Small intestine (tissue), 7 donors: ENCODE measurements at regions not wholly inside any gene's neighbourhood (a gene's known extent, or its start where the extent isn't known, plus 50 kb on each side); places are given as distances from the start of the nearest gene placed in this dataset.

ENCODE experiments used
- DNase-seq, 2 donors: peaks; one replicate each; pipeline versions ENCODE4 v3.0.0 to v3.0.0-alpha.2; 2013
- FAIRE-seq: peaks from 2 replicates; lab custom pipeline; 2012; peaks lifted over from hg19 to GRCh38; lab: Jason Lieb, UNC
- H3K27ac ChIP-seq, 3 donors: one replicate each; pipeline ENCODE4 v1.5.1; 2013; ENCODE audit warnings: low read length in 2 of 3, mild to moderate bottlenecking in 2 of 3, control low read depth in 1 of 3, inconsistent platforms in 1 of 3, low read depth in 1 of 3, moderate library complexity in 1 of 3
- H3K27me3 ChIP-seq, 3 donors: one replicate each; pipeline ENCODE4 v1.6.1; 2013; ENCODE audit warnings: low read length in 3 of 3, inconsistent platforms in 1 of 3; ENCODE audit not compliant: control insufficient read depth in 3 of 3, insufficient read depth in 3 of 3
- H3K36me3 ChIP-seq, 3 donors: one replicate each; pipeline ENCODE4 v1.6.1; 2013; ENCODE audit warnings: low read length in 3 of 3, inconsistent platforms in 1 of 3, low read depth in 1 of 3, mild to moderate bottlenecking in 1 of 3, moderate library complexity in 1 of 3; ENCODE audit not compliant: control insufficient read depth in 3 of 3, insufficient read depth in 2 of 3
- H3K4me1 ChIP-seq, 3 donors: one replicate each; pipeline ENCODE4 v1.6.1; 2013; ENCODE audit warnings: low read length in 2 of 3, inconsistent platforms in 1 of 3, low read depth in 1 of 3, mild to moderate bottlenecking in 1 of 3, moderate library complexity in 1 of 3; ENCODE audit not compliant: control insufficient read depth in 3 of 3, insufficient read depth in 2 of 3
- H3K4me3 ChIP-seq, 3 donors: one replicate each; pipeline ENCODE4 v1.5.1; 2013; ENCODE audit warnings: low read length in 3 of 3, control low read depth in 1 of 3, inconsistent platforms in 1 of 3, low read depth in 1 of 3, mild to moderate bottlenecking in 1 of 3, moderate library complexity in 1 of 3
- H3K9me3 ChIP-seq, 2 donors: one replicate each; pipeline ENCODE4 v1.6.1; 2013; ENCODE audit warnings: low read depth in 1 of 2, low read length in 1 of 2; ENCODE audit not compliant: control insufficient read depth in 2 of 2, insufficient read depth in 1 of 2
- WGBS, 3 donors: extraction: QIAGEN DNeasy Blood & Tissue Kit; methylation state at CpG; one replicate each; pipeline ENCODE4 v1.1.7; 2013; 5-methylcytosine and 5-hydroxymethylcytosine counted together
- donor health status: healthy with polysubstance abuse.
- donor health status: control.
- donor health status: control.
- donor health status: Bipolar disorder and iron deficiency.
- donor health status: healthy.

DNA sequence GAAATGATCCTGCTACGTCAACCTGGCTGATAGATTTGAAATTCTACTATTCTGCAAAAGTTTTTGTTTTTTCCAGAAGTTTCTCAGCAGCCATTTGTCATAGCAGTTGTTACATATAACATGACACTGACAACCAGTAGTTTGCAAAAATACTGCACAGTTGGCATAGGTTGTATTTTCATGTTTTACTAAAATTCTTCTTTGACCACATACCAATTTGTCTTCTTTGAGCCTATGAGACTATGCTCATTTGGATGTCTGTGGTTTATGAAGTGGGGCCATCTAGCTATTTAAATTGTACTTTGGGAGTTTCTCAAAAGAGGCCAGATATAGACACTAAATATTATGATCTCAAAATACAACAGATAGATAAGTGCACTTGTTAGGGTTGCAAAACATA, 104.9 kb upstream of the PREP start:
- Histone ChIP-seq H3K27me3 (peaks cover 0 to 3% (median 0%) of the 10 kb centered on the region in 3 donors), H3K9me3 (no peaks in the 10 kb centered on the region), H3K4me1 (peaks cover 0 to 4% (median 0%) of the 10 kb centered on the region in 3 donors), H3K4me3 (no peak overlapping the region), H3K36me3 (no peaks in the 10 kb centered on the region), H3K27ac (no peak overlapping the region)
- no peak for FAIRE-seq
- no peak for DNase-seq
- 93 to 95% (median 93%) methylated on average over 1 of the region's 1 CpG for WGBS, 3 donors

DNA sequence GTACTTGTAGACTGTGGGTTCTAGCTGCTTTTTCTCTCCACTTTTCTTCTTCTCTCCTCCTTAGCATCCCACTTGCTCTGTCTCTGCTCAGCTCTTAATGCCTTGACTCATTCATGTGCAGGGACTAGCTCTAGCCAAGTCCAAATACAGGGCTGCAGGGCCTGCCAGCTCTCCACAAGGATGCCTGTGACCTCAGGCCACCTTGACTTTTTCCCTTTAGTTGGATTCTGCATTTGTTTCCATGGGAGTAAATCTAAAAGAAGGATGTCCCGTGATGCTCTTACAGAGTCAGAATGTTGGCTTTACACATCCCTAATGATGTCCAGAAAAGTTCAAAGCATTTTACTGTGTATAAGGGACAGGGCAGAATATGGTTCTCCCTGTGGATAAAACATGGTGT, 101.8 kb upstream of the PREP start:
- WGBS, 3 donors, result 72 to 100% (median 88%) methylated on average over 1 of the region's 1 CpG
- FAIRE-seq, result no peak
- Histone ChIP-seq H3K27ac (no peak overlapping the region), H3K27me3 (peaks cover 0 to 3% (median 0%) of the 10 kb centered on the region in 3 donors), H3K4me3 (no peak overlapping the region), H3K9me3 (no peaks in the 10 kb centered on the region), H3K36me3 (no peaks in the 10 kb centered on the region), H3K4me1 (no peaks in the 10 kb centered on the region)
- DNase-seq, result no peak

DNA sequence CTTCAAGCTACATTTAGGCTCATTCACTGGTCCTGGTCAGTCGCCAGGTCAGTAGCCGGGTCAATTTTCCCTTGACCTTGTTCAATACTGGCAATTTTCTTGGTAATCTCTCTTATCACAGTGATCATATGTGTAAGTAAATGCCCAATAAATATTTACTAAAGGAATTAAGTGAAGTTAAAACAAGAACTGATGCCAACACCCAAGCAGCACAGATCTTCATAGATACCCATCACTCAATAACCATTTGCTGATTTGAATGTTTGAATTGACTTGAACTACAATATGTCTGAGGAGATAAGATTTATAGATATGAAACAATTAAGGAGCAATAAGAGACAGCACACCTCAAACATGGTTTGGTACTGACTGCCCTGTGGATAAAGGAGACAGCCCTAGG, 100.8 kb upstream of the PREP start:
- FAIRE-seq (no peak), DNase-seq (no peak)
- 95 to 98% (median 96%) methylated on average over 2 of the region's 2 CpGs for WGBS, 3 donors
- no peak overlapping the region for H3K4me3 ChIP-seq
- no peaks in the 10 kb centered on the region for H3K36me3 ChIP-seq
- no peaks in the 10 kb centered on the region for H3K4me1 ChIP-seq
- H3K27me3 ChIP-seq, result peaks cover 0 to 3% (median 0%) of the 10 kb centered on the region in 3 donors
- no peak overlapping the region for H3K27ac ChIP-seq
- no peaks in the 10 kb centered on the region for H3K9me3 ChIP-seq

DNA sequence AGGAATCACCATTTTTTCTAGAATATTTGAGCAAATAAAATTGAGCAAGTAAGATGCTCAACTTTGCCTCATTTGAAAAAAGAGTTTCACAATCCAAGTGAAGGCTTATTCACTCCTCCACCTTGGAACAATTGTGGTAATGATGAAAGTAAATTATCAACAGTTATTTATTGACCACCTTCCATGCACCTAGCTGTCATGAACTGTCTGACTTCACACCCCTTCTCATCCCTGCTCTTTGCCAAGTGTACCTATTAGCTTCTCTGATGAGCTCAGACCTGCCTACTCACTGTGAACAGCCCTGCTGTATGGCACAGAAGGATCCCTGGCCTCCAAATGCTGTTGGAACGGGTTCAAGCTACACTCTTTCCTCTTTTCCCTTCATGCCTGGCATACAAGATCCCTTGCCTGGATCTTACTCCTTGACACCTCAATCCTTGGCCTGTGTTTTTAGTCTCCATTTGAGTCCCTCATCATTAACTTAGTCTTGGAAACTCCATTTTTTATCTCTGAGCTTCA, 99.0 kb upstream of the PREP start:
- no peaks in the 10 kb centered on the region for H3K9me3 ChIP-seq
- no peaks in the 10 kb centered on the region for H3K4me1 ChIP-seq

DNA sequence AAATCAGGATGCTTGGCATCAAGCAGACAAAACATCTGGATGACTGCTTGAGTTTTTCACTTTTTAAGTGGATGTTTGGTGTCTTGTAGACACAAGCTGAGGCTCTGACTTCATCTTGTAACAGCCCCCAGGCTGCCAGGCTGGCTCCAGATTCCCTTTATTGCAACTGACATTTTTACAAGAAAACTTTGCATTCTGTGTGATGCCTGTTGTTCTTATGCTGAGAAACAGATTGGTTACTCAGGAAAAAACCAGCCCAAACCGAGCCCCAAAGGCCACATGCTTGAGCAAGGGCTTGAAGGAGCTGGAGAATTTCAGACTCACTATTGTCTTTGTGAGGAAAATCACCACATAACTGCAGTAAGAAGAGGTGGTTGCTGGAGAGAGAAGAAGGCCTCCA, 98.4 kb upstream of the PREP start:
- 78 to 86% (median 84%) methylated on average over 1 of the region's 1 CpG for WGBS, 3 donors
- H3K27ac ChIP-seq, result no peak overlapping the region

More for the DNA sequence above, 99.0 kb upstream of the PREP start:
- Histone ChIP-seq H3K4me3 (no peak overlapping the region), H3K36me3 (no peaks in the 10 kb centered on the region), H3K27ac (no peak overlapping the region), H3K27me3 (peaks cover 0 to 3% (median 0%) of the 10 kb centered on the region in 3 donors)
- 89 to 93% (median 92%) methylated on average over 1 of the region's 1 CpG for WGBS, 3 donors
- FAIRE-seq, result no peak
- DNase-seq, result no peak

DNA sequence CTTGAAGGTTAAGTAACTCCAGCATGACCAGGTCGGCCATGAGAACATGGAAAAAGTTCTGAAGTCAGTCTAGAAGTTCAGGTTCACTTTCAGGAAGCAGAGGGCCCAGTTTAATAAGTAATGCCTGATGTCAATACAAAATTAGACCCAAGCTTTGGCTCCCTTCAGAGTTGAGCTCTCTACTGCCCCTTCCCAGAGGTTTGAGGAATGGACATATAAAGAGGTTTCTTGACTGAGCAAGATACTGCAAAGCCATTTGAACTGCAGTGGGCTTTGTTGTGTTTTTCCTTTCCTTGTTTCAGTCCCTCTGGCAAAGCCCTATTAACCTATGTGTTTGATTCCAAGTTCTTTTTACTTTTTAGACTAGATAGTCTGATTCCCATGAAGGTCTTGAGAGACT, 97.8 kb upstream of the PREP start:
- no peak for DNase-seq
- H3K27ac ChIP-seq, result no peak overlapping the region
- H3K36me3 ChIP-seq, result no peaks in the 10 kb centered on the region
- WGBS, 3 donors, result 84 to 88% (median 84%) methylated on average over 1 of the region's 1 CpG
- no peak for FAIRE-seq
- H3K9me3 ChIP-seq, result no peaks in the 10 kb centered on the region
- peaks cover 0 to 3% (median 0%) of the 10 kb centered on the region in 3 donors for H3K27me3 ChIP-seq
- no peaks in the 10 kb centered on the region for H3K4me1 ChIP-seq
- H3K4me3 ChIP-seq, result no peak overlapping the region

More for the DNA sequence above, 98.4 kb upstream of the PREP start:
- FAIRE-seq (no peak), DNase-seq (no peak)
- no peaks in the 10 kb centered on the region for H3K36me3 ChIP-seq
- peaks cover 0 to 3% (median 0%) of the 10 kb centered on the region in 3 donors for H3K27me3 ChIP-seq
- no peak overlapping the region for H3K4me3 ChIP-seq
- H3K9me3 ChIP-seq, result no peaks in the 10 kb centered on the region
- H3K4me1 ChIP-seq, result no peaks in the 10 kb centered on the region

DNA sequence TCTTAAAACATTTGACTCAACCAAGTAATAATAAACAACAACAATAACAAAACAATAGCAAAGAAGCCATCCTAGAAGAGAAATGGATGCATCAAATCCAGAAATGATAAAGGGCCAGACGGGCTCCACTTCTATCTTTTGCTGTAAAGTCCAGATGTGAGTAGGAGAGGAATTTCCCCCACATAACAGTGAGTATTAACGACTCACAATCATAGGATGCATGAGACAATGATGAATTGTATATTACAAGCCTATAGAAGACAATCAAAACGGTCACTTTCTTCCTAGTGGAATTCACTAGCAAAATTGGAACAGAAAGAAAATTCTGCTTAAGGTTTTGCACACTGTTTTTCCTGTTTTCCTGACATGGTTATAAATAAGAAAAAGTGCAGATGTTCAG, 97.0 kb upstream of the PREP start:
- H3K27me3 ChIP-seq, result peaks cover 0 to 3% (median 0%) of the 10 kb centered on the region in 3 donors
- no peak for FAIRE-seq
- no peak for DNase-seq
- H3K4me1 ChIP-seq, result no peaks in the 10 kb centered on the region
- no peaks in the 10 kb centered on the region for H3K9me3 ChIP-seq
- H3K4me3 ChIP-seq, result no peak overlapping the region
- no peak overlapping the region for H3K27ac ChIP-seq
- WGBS, 3 donors, result 65 to 75% (median 66%) methylated on average over 3 of the region's 3 CpGs
- H3K36me3 ChIP-seq, result no peaks in the 10 kb centered on the region

DNA sequence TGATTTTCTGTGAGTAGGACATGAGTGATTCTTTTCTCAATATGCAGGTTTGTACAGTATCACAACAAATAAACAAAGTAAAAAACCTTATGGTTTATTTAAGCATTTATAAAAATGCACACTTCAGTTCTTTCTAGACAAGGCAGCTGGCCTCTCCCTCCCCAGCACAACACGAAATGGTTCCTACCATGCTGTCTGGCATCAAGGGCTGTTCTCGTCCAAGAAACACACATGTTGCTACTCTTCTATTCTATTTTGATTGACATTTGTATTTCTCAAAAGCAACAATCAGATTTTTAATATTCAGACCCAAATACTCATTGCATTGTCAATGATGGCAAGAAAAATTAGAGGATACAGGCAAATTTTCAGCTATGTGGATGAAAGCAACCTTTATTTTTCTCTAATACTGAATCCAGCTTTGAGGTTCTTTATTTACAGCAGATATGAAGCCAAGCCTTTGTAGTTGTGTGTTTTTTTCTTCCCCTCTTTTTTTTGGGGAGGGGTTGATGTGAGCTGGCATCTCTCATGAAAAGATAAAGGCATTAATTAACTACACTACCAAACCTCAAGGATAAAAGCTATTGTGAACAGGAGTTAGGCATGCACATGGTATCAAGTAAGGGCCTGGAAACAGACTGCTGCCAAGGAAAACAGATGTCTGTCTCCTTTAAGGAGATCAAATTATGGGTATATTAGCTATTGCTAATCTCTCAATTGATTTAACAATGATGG, 96.4 kb upstream of the PREP start:
- DNase-seq (no peak), FAIRE-seq (no peak)
- 92 to 95% (median 92%) methylated on average over 2 of the region's 2 CpGs for WGBS, 3 donors

More for the DNA sequence above, 96.4 kb upstream of the PREP start:
- Histone ChIP-seq H3K4me1 (peaks cover 0 to 5% (median 0%) of the 10 kb centered on the region in 3 donors), H3K27ac (no peak overlapping the region), H3K4me3 (no peak overlapping the region), H3K9me3 (no peaks in the 10 kb centered on the region), H3K27me3 (no peaks in the 10 kb centered on the region), H3K36me3 (no peaks in the 10 kb centered on the region)
